SK-N-SH (cell line): ENCODE measurements at regions not wholly inside any gene's neighbourhood (a gene's known extent, or its start where the extent isn't known, plus 50 kb on each side); places are given as distances from the start of the nearest gene placed in this dataset.

Source experiments
- EP300 ChIP-seq, 2 experiments: IDR thresholded peaks; 2 replicates each; pipeline versions ENCODE4 v1.4.0 to v1.6.1; 2012; ENCODE audit warnings: borderline replicate concordance in 1 of 2, low read depth in 1 of 2, low read length in 1 of 2
- GABPA ChIP-seq: IDR thresholded peaks from 2 replicates; pipeline ENCODE4 v1.4.0; 2012; ENCODE audit warnings: low read depth, mild to moderate bottlenecking
- PBX3 ChIP-seq: IDR thresholded peaks from 2 replicates; pipeline ENCODE4; 2012
- RAD21 ChIP-seq: IDR thresholded peaks from 2 replicates; pipeline ENCODE4 v1.6.1; 2012; ENCODE audit warnings: mild to moderate bottlenecking, low read length
- RFX5 ChIP-seq: IDR thresholded peaks from 2 replicates; pipeline ENCODE4 v1.6.1; 2012; ENCODE audit warnings: mild to moderate bottlenecking, improper control_type of control experiment, low read length
- USF1 ChIP-seq: IDR thresholded peaks from 2 replicates; pipeline ENCODE4 v1.4.0; 2012; ENCODE audit warnings: low read depth, borderline replicate concordance
- TF ChIP-seq, protein P1 (sequence below): fragments of 200-600 bp; sonication (generic); IDR thresholded peaks from 2 replicates; pipeline ENCODE4 v1.6.1; 2017; ENCODE audit warnings: antibody characterized with exemption, mild to moderate bottlenecking, moderate library complexity

GRCh38 chr2:60376252-60376651 lies 177.2 kb downstream of the BCL11A start:
- TF ChIP-seq, protein P1, sequence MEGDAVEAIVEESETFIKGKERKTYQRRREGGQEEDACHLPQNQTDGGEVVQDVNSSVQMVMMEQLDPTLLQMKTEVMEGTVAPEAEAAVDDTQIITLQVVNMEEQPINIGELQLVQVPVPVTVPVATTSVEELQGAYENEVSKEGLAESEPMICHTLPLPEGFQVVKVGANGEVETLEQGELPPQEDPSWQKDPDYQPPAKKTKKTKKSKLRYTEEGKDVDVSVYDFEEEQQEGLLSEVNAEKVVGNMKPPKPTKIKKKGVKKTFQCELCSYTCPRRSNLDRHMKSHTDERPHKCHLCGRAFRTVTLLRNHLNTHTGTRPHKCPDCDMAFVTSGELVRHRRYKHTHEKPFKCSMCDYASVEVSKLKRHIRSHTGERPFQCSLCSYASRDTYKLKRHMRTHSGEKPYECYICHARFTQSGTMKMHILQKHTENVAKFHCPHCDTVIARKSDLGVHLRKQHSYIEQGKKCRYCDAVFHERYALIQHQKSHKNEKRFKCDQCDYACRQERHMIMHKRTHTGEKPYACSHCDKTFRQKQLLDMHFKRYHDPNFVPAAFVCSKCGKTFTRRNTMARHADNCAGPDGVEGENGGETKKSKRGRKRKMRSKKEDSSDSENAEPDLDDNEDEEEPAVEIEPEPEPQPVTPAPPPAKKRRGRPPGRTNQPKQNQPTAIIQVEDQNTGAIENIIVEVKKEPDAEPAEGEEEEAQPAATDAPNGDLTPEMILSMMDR, result no peak
- TF ChIP-seq GABPA (no peak), EP300 (IDR thresholded peaks at IDR 0.05; ENCODE audit: borderline replicate concordance in 1 of 2, low read depth in 1 of 2, low read length in 1 of 2) (no peak), PBX3 (no peak), RAD21 (no peak), USF1 (no peak), RFX5 (no peak)
